ENCODE measurements at regions not wholly inside any gene's neighbourhood (a gene's known extent, or its start where the extent isn't known, plus 50 kb on each side); places are given as distances from the start of the nearest gene placed in this dataset.

DNA sequence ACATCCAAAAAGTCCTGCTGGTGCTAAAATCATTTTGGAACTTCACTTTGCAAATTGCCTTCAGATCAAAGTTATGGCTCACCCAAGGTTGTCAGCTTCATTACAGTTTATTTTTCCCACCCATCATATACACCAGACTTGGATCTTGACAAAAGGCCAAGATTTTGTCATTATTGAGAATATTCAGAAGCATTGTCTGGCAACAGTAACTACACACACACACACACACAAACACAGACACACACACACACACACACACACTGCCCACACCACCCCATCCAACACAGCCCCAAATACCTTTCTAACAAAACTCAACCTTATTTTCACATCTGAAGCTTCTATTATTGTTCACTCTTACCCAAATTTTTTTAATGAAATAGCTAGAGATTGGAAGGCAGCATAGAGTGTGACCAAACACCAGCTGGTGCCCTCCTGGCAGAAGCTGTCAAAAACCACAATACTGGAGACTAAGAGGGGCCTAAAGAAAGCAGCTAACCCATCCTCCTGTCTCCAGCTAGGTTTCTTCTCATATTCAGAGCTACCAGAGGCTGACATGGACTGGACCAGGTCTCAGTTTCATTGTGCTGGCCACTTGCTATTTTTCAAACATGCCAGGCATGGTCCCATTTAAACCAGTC is 139.1 kb upstream of the ZC3H11B start:
- TF ChIP-seq, protein P1, sequence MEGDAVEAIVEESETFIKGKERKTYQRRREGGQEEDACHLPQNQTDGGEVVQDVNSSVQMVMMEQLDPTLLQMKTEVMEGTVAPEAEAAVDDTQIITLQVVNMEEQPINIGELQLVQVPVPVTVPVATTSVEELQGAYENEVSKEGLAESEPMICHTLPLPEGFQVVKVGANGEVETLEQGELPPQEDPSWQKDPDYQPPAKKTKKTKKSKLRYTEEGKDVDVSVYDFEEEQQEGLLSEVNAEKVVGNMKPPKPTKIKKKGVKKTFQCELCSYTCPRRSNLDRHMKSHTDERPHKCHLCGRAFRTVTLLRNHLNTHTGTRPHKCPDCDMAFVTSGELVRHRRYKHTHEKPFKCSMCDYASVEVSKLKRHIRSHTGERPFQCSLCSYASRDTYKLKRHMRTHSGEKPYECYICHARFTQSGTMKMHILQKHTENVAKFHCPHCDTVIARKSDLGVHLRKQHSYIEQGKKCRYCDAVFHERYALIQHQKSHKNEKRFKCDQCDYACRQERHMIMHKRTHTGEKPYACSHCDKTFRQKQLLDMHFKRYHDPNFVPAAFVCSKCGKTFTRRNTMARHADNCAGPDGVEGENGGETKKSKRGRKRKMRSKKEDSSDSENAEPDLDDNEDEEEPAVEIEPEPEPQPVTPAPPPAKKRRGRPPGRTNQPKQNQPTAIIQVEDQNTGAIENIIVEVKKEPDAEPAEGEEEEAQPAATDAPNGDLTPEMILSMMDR (IDR thresholded peaks at IDR 0.05): no peak
- no peak for TF ChIP-seq EP300 (IDR thresholded peaks at IDR 0.05)
